Fibroblast of lung (primary cell): ENCODE measurements at regions not wholly inside any gene's neighbourhood (a gene's known extent, or its start where the extent isn't known, plus 50 kb on each side); places are given as distances from the start of the nearest gene placed in this dataset.

ENCODE experiments used
- DNase-seq, 2 donors: peaks; one replicate each; pipeline versions ENCODE4 v3.0.0 to v3.0.0-alpha.2; 2010; ENCODE audit warnings: low read depth in 2 of 2
- H2AFZ ChIP-seq: 2 replicates; pipeline ENCODE4 v1.5.1; 2012; ENCODE audit warnings: low read length, control low read depth, inconsistent platforms
- H3K27ac ChIP-seq: 2 replicates; pipeline ENCODE4 v1.5.1; 2011; ENCODE audit warnings: low read length, control low read depth; ENCODE audit not compliant: insufficient read depth
- H3K27me3 ChIP-seq: 2 replicates; pipeline ENCODE4 v1.5.1; 2011; ENCODE audit warnings: mild to moderate bottlenecking, low read length; ENCODE audit not compliant: control insufficient read depth, insufficient read depth
- H3K36me3 ChIP-seq: 2 replicates; pipeline ENCODE4 v1.5.1; 2011; ENCODE audit warnings: low read length; ENCODE audit not compliant: control insufficient read depth, insufficient read depth
- H3K4me1 ChIP-seq: 2 replicates; pipeline ENCODE4 v1.5.1; 2011; ENCODE audit warnings: low read length; ENCODE audit not compliant: control insufficient read depth, insufficient read depth; ENCODE audit errors: extremely low read depth
- H3K4me2 ChIP-seq: 2 replicates; pipeline ENCODE4 v1.5.1; 2011; ENCODE audit warnings: low read length, control low read depth; ENCODE audit not compliant: insufficient read depth; ENCODE audit errors: extremely low read depth
- H3K4me3 ChIP-seq, 4 experiments: fragments of 200-600 bp in 1 of 4; sonication (generic) in 1 of 4; replicated peaks in 1 of 4; 2 replicates each; pipeline ENCODE4 v1.5.1; 2011 to 2016; ENCODE audit warnings: low read length in 4 of 4, low read depth in 3 of 4, mild to moderate bottlenecking in 3 of 4, control low read depth in 2 of 4, inconsistent platforms in 1 of 4, mixed read lengths in 1 of 4; ENCODE audit not compliant: insufficient read depth in 1 of 4; ENCODE audit errors: control extremely low read depth in 1 of 4
- H3K79me2 ChIP-seq: 2 replicates; pipeline ENCODE4 v1.5.1; 2012; ENCODE audit warnings: mild to moderate bottlenecking, low read length, inconsistent platforms; ENCODE audit not compliant: control insufficient read depth, insufficient read depth
- H3K9ac ChIP-seq: 2 replicates; pipeline ENCODE4 v1.5.1; 2011; ENCODE audit warnings: mild to moderate bottlenecking, low read length, control low read depth; ENCODE audit not compliant: insufficient read depth
- H3K9me3 ChIP-seq: 2 replicates; pipeline ENCODE4 v1.5.1; 2012; ENCODE audit warnings: low read depth, low read length; ENCODE audit not compliant: control insufficient read depth, insufficient read depth
- H4K20me1 ChIP-seq: 2 replicates; pipeline ENCODE4 v1.5.1; 2011; ENCODE audit warnings: low read length; ENCODE audit not compliant: control insufficient read depth, insufficient read depth; ENCODE audit errors: extremely low read depth
- CTCF ChIP-seq, 2 donors: IDR thresholded peaks in 1 of 2; conservative IDR thresholded peaks in 1 of 2; 1 replicate in 1 of 2; 2 replicates in 1 of 2; pipeline ENCODE4 v1.5.1; 2011 to 2012; ENCODE audit warnings: low read length in 2 of 2, control low read depth in 1 of 2, inconsistent platforms in 1 of 2, low read depth in 1 of 2, mild to moderate bottlenecking in 1 of 2
- EZH2 ChIP-seq: IDR thresholded peaks from 2 replicates; pipeline ENCODE4 v1.5.1; 2012; ENCODE audit warnings: low read length, control low read depth, mild to moderate bottlenecking; ENCODE audit errors: missing control alignments

GRCh38 chr6:121835662-121836061, 400.2 kb downstream of the GJA1 start:
- Histone ChIP-seq H3K79me2 (no peaks in the 10 kb centered on the region), H4K20me1 (no peaks in the 10 kb centered on the region), H3K4me1 (no peaks in the 10 kb centered on the region), H3K4me3 (no peak overlapping the region), H3K27ac (no peak overlapping the region), H3K36me3 (no peaks in the 10 kb centered on the region), H3K4me2 (no peak overlapping the region), H2AFZ (no peak overlapping the region), H3K27me3 (no peaks in the 10 kb centered on the region), H3K9ac (no peak overlapping the region), H3K9me3 (no peaks in the 10 kb centered on the region)
- no peak for TF ChIP-seq EZH2
- no peak for TF ChIP-seq CTCF (conservative IDR thresholded peaks at IDR 0.05 in 1 of 2, IDR thresholded peaks at IDR 0.05 in 1 of 2; ENCODE audit: low read depth in 1 of 2, low read length in 2 of 2)
- DNase-seq, result peak in 1 of 2 donors; percentile 46

- no peak overlapping the region for H3K27ac ChIP-seq
- H3K4me1 ChIP-seq, result no peaks in the 10 kb centered on the region
- no peak for TF ChIP-seq CTCF (conservative IDR thresholded peaks at IDR 0.05 in 1 of 2, IDR thresholded peaks at IDR 0.05 in 1 of 2; ENCODE audit: low read depth in 1 of 2, low read length in 2 of 2)
- TF ChIP-seq EZH2, result no peak
- no peak overlapping the region for H3K9ac ChIP-seq
- H3K79me2 ChIP-seq, result no peaks in the 10 kb centered on the region
- peak in 1 of 2 donors; percentile 15 for DNase-seq
- H3K9me3 ChIP-seq, result no peaks in the 10 kb centered on the region
- H3K27me3 ChIP-seq, result no peaks in the 10 kb centered on the region
- H2AFZ ChIP-seq, result no peak overlapping the region
- no peaks in the 10 kb centered on the region for H3K36me3 ChIP-seq
- H3K4me2 ChIP-seq, result no peak overlapping the region
- no peaks in the 10 kb centered on the region for H4K20me1 ChIP-seq
- H3K4me3 ChIP-seq, result no peak overlapping the region
Observed at GRCh38 chr6:121837545-121838229, 402.2 kb downstream of the GJA1 start.

GRCh38 chr6:121838842-121839241, 403.4 kb downstream of the GJA1 start:
- H3K36me3 ChIP-seq, result no peaks in the 10 kb centered on the region
- no peak overlapping the region for H3K9ac ChIP-seq
- no peaks in the 10 kb centered on the region for H3K79me2 ChIP-seq
- no peak overlapping the region for H3K4me3 ChIP-seq
- no peaks in the 10 kb centered on the region for H3K4me1 ChIP-seq
- peak; percentile 74 to 93 for DNase-seq
- no peak overlapping the region for H3K27ac ChIP-seq
- H3K27me3 ChIP-seq, result no peaks in the 10 kb centered on the region
- no peaks in the 10 kb centered on the region for H3K9me3 ChIP-seq
- no peak overlapping the region for H2AFZ ChIP-seq
- no peak overlapping the region for H3K4me2 ChIP-seq
- TF ChIP-seq EZH2 (no peak), CTCF (conservative IDR thresholded peaks at IDR 0.05 in 1 of 2, IDR thresholded peaks at IDR 0.05 in 1 of 2; ENCODE audit: low read depth in 1 of 2, low read length in 2 of 2) (no peak)
- no peaks in the 10 kb centered on the region for H4K20me1 ChIP-seq
